HFFc6 (cell line): ENCODE measurements at regions not wholly inside any gene's neighbourhood (a gene's known extent, or its start where the extent isn't known, plus 50 kb on each side); places are given as distances from the start of the nearest gene placed in this dataset.
A peak's percentile ranks its signal among the peaks of the same experiment; 100 is the strongest.

ENCODE experiments used
- DNase-seq: peaks from one replicate; pipeline ENCODE4 v3.0.0-alpha.2; 2018
- H3K27ac Mint-ChIP-seq: 2 replicates; pipeline ENCODE4 v1.8.0; 2020; ENCODE audit warnings: mild to moderate bottlenecking, mixed read lengths
- H3K27me3 Mint-ChIP-seq: 2 replicates; pipeline ENCODE4 v1.8.0; 2021; ENCODE audit warnings: mild to moderate bottlenecking, moderate library complexity, mixed read lengths; ENCODE audit not compliant: insufficient read depth
- H3K36me3 Mint-ChIP-seq: 2 replicates; pipeline ENCODE4 v1.8.0; 2021; ENCODE audit warnings: low read depth, mixed read lengths
- H3K4me1 Mint-ChIP-seq: 2 replicates; pipeline ENCODE4 v1.8.0; 2020; ENCODE audit warnings: low read depth, mixed read lengths
- H3K4me3 Mint-ChIP-seq: 2 replicates; pipeline ENCODE4 v1.8.0; 2020; ENCODE audit warnings: mild to moderate bottlenecking, moderate library complexity, mixed read lengths
- H3K9me3 Mint-ChIP-seq: 2 replicates; pipeline ENCODE4 v1.8.0; 2020; ENCODE audit warnings: mild to moderate bottlenecking, mixed read lengths
- CTCF ChIP-seq: fragments of 200-600 bp; sonication (generic); IDR thresholded peaks from 2 replicates; pipeline ENCODE4 v1.5.0; 2021; ENCODE audit warnings: antibody characterized with exemption, mild to moderate bottlenecking

GRCh38 chr3:152113992-152114651 is 154.6 kb upstream of the MBNL1 start:
- DNase-seq, result no peak
- Mint-ChIP-seq H3K36me3 (peaks cover 10% of the 10 kb centered on the region; the same call in 1 of the 2 replicates), H3K9me3 (peaks cover 4% of the 10 kb centered on the region; the same call in 1 of the 2 replicates), H3K4me1 (peaks cover 23% of the 10 kb centered on the region), H3K27ac (no peak overlapping the region), H3K4me3 (no peak overlapping the region), H3K27me3 (no peaks in the 10 kb centered on the region)
- no peak for TF ChIP-seq CTCF

- H3K4me1 Mint-ChIP-seq, result peaks cover 65% of the 10 kb centered on the region
- TF ChIP-seq CTCF, result no peak
- peak overlapping the region; percentile 85 for H3K27ac Mint-ChIP-seq
- no peaks in the 10 kb centered on the region for H3K27me3 Mint-ChIP-seq
- peaks cover 2% of the 10 kb centered on the region; the same call in 1 of the 2 replicates for H3K9me3 Mint-ChIP-seq
- H3K36me3 Mint-ChIP-seq, result peaks cover 15% of the 10 kb centered on the region; the same call in 1 of the 2 replicates
- peak overlapping the region; percentile 60 for H3K4me3 Mint-ChIP-seq
- DNase-seq, result no peak
These were observed 148.0 kb upstream of the MBNL1 start for GRCh38 chr3:152120601-152121269.

GRCh38 chr3:152121270-152121636 is 147.5 kb upstream of the MBNL1 start:
- no peak for TF ChIP-seq CTCF
- Mint-ChIP-seq H3K36me3 (peaks cover 15% of the 10 kb centered on the region; the same call in 1 of the 2 replicates), H3K4me1 (peaks cover 70% of the 10 kb centered on the region), H3K27me3 (no peaks in the 10 kb centered on the region), H3K4me3 (peak overlapping the region; percentile 76), H3K9me3 (no peaks in the 10 kb centered on the region; the same call in 1 of the 2 replicates), H3K27ac (peak overlapping the region; percentile 85)
- peak; percentile 83 for DNase-seq

- Mint-ChIP-seq H3K4me3 (no peak overlapping the region), H3K27ac (no peak overlapping the region; the same call in 1 of the 2 replicates), H3K27me3 (no peaks in the 10 kb centered on the region), H3K36me3 (peaks cover 6% of the 10 kb centered on the region; the same call in 1 of the 2 replicates), H3K4me1 (peaks cover 80% of the 10 kb centered on the region), H3K9me3 (no peaks in the 10 kb centered on the region; the same call in 1 of the 2 replicates)
- no peak for TF ChIP-seq CTCF
- no peak for DNase-seq
These were observed 145.9 kb upstream of the MBNL1 start for GRCh38 chr3:152122851-152123250.

- no peak overlapping the region for H3K4me3 Mint-ChIP-seq
- H3K27ac Mint-ChIP-seq, result no peak overlapping the region
- 0 out of 2 replicates have a peak, but pooled peaks cover 4% of the 10 kb centered on the region for H3K36me3 Mint-ChIP-seq
- peaks cover 76% of the 10 kb centered on the region for H3K4me1 Mint-ChIP-seq
- no peaks in the 10 kb centered on the region for H3K27me3 Mint-ChIP-seq
- no peak for DNase-seq
- H3K9me3 Mint-ChIP-seq, result no peaks in the 10 kb centered on the region; the same call in 1 of the 2 replicates
- no peak for TF ChIP-seq CTCF
These were observed 145.3 kb upstream of the MBNL1 start for GRCh38 chr3:152123457-152123856.
